ENCODE measurements at regions not wholly inside any gene's neighbourhood (a gene's known extent, or its start where the extent isn't known, plus 50 kb on each side); places are given as distances from the start of the nearest gene placed in this dataset.
A peak's percentile ranks its signal among the peaks of the same experiment; 100 is the strongest.

DNA sequence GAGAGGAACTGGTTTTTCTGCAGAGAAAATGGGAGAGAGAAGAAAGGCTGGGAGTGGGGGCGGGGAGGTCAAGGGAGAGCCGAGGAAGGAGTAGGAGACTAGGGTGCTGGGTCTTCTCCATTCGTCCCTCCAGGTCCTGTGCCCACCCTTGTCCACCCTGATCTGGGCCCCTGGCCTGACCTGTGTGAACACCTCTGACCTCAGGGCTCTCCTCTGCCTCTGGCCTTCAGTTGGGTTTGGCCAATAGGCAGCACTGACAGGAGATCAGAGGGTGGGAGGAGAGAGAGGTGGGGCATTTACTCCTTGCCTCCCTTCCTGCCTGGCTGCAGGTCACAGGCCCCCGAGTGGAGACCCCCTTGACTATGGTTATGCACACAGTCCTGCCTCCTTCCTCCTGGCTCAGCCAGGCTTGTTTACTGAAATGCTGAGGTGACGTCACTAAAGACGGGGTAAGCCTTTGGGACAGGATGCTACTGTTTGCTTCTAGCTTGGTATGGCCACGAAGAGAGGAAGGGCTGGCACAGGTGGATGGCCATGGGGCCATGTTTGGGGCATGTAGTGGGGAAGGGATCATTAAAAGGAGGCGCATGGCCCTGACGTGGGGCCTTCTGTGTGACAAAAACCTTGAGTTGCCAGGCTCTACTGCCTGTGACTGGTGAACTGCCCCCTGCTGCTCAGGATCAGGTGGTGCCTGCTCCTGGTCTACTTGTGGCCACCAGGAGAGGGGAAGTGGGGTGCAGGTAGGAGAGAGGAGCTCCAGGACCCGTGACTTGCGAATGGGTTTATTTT lies 248.7 kb upstream of the CSF3R start:
- Histone ChIP-seq H3K27ac (ENCODE audit: low read length) (no peak overlapping the region), H3K4me1 (ENCODE audit: low read length) (no peaks in the 10 kb centered on the region)
- TF ChIP-seq, protein P1, sequence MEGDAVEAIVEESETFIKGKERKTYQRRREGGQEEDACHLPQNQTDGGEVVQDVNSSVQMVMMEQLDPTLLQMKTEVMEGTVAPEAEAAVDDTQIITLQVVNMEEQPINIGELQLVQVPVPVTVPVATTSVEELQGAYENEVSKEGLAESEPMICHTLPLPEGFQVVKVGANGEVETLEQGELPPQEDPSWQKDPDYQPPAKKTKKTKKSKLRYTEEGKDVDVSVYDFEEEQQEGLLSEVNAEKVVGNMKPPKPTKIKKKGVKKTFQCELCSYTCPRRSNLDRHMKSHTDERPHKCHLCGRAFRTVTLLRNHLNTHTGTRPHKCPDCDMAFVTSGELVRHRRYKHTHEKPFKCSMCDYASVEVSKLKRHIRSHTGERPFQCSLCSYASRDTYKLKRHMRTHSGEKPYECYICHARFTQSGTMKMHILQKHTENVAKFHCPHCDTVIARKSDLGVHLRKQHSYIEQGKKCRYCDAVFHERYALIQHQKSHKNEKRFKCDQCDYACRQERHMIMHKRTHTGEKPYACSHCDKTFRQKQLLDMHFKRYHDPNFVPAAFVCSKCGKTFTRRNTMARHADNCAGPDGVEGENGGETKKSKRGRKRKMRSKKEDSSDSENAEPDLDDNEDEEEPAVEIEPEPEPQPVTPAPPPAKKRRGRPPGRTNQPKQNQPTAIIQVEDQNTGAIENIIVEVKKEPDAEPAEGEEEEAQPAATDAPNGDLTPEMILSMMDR (IDR thresholded peaks at IDR 0.05; ENCODE audit: low read length) = peak; percentile 14; the same call in 1 of the 2 replicates
- no peak for TF ChIP-seq EZH2 (optimal IDR thresholded peaks at IDR 0.05; ENCODE audit: low read depth, low read length)

DNA sequence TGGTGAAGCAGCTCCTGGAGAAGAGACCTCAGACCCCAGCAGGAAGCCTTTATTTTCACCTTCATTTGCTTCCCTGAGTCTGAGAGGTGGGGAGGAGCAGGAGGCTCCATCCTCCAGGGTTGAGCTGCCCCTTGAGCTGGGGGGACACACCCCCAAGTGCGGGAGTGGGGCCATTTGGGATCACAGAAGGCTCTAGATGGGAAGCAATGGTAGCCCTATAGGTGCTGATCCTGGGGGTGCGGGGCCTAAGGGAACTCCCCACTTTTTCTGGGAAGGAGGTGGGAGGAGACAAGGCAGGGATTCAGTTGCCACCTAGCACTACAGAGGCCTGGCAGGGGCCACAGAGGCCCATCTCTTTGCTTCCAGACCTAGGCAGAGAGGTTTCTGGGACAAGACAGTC lies 247.9 kb upstream of the CSF3R start:
- H3K4me1 ChIP-seq (ENCODE audit: low read length) = no peaks in the 10 kb centered on the region
- H3K79me2 ChIP-seq (ENCODE audit: low read length) = no peaks in the 10 kb centered on the region
- no peak overlapping the region for H3K27ac ChIP-seq (ENCODE audit: low read length)
- H3K9me2 ChIP-seq (replicated peaks; ENCODE audit: insufficient read depth, low read length) = no peaks in the 10 kb centered on the region
- H3K27me3 ChIP-seq (replicated peaks; ENCODE audit: insufficient read depth, low read length) = peaks cover 69% of the 10 kb centered on the region
- no peaks in the 10 kb centered on the region for H4K20me1 ChIP-seq (ENCODE audit: insufficient read depth, low read length)
- no peak overlapping the region for H3K4me3 ChIP-seq (ENCODE audit: low read length)
- no peak for TF ChIP-seq EZH2 (optimal IDR thresholded peaks at IDR 0.05; ENCODE audit: low read depth, low read length)
- no peak for TF ChIP-seq EZH2phosphoT487 (IDR thresholded peaks at IDR 0.05; ENCODE audit: low read length)
- TF ChIP-seq, protein P1 (IDR thresholded peaks at IDR 0.05; ENCODE audit: low read length) = no peak
- H3F3A ChIP-seq (ENCODE audit: insufficient read depth, low read length) = no peaks in the 10 kb centered on the region
- no peak overlapping the region for H3K4me2 ChIP-seq (ENCODE audit: low read depth, low read length)
- H2AFZ ChIP-seq (ENCODE audit: low read length) = no peak overlapping the region
- H3K9me3 ChIP-seq (replicated peaks; ENCODE audit: insufficient read depth, low read length) = no peaks in the 10 kb centered on the region
- no peak overlapping the region for H3K9ac ChIP-seq (ENCODE audit: low read length)
- DNase-seq = no peak
- no peaks in the 10 kb centered on the region for H3K36me3 ChIP-seq (replicated peaks; ENCODE audit: insufficient read depth, low read length)

More for the DNA sequence above, 248.7 kb upstream of the CSF3R start:
- no peak overlapping the region for H3K9ac ChIP-seq (ENCODE audit: low read length)
- H3K27me3 ChIP-seq (replicated peaks; ENCODE audit: insufficient read depth, low read length) = peaks cover 68% of the 10 kb centered on the region
- no peaks in the 10 kb centered on the region for H3K9me3 ChIP-seq (replicated peaks; ENCODE audit: insufficient read depth, low read length)
- DNase-seq = no peak
- H3K9me2 ChIP-seq (replicated peaks; ENCODE audit: insufficient read depth, low read length) = no peaks in the 10 kb centered on the region
- no peak overlapping the region for H2AFZ ChIP-seq (ENCODE audit: low read length)
- no peaks in the 10 kb centered on the region for H3F3A ChIP-seq (ENCODE audit: insufficient read depth, low read length)
- H3K36me3 ChIP-seq (replicated peaks; ENCODE audit: insufficient read depth, low read length) = no peaks in the 10 kb centered on the region
- no peak overlapping the region for H3K4me3 ChIP-seq (ENCODE audit: low read length)
- no peak overlapping the region for H3K4me2 ChIP-seq (ENCODE audit: low read depth, low read length)
- H3K79me2 ChIP-seq (ENCODE audit: low read length) = no peaks in the 10 kb centered on the region
- H4K20me1 ChIP-seq (ENCODE audit: insufficient read depth, low read length) = no peaks in the 10 kb centered on the region

DNA sequence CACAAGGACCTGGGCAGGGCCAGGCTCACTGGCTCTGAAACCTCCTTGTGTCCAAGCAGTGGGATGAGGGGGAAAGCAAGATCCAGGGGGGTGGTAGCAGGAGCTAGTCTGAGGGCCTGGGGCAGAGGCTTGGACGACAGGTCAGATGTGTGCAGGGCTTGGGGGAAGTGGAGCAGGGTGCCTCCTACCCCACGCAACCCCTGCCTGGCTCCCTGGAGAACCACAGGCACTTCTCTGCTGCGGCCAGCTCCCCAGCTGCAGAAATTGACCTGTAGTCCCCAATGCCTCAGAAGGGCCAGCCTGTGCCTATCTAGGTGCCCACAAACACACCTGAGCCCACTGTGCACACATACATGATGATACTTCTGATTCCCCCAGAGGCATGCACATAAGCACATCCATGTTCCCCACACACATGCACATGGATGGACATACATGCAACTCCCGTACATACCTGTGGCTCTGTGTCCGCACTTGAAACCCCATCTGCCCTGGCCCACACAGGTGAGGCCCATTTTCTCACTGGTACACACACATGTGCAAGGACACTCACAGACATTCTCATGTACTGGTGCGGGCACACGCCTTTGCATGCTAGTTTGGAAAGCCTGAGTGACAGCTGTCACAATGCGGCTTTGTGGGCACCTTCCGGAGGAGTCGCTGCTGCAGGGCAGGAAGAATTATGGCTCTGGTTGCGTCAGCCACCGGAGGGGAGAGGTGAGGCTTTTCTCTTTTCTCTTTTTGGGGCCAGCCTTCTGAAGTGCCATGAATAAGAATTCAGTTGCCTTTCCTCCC lies 247.2 kb upstream of the CSF3R start:
- Histone ChIP-seq H4K20me1 (ENCODE audit: insufficient read depth, low read length) (no peaks in the 10 kb centered on the region), H3K79me2 (ENCODE audit: low read length) (no peaks in the 10 kb centered on the region), H3K27me3 (replicated peaks; ENCODE audit: insufficient read depth, low read length) (peaks cover 69% of the 10 kb centered on the region), H3K27ac (ENCODE audit: low read length) (no peak overlapping the region), H2AFZ (ENCODE audit: low read length) (no peak overlapping the region), H3K9ac (ENCODE audit: low read length) (no peak overlapping the region), H3F3A (ENCODE audit: insufficient read depth, low read length) (no peaks in the 10 kb centered on the region), H3K4me2 (ENCODE audit: low read depth, low read length) (no peak overlapping the region), H3K4me1 (ENCODE audit: low read length) (no peaks in the 10 kb centered on the region), H3K9me3 (replicated peaks; ENCODE audit: insufficient read depth, low read length) (no peaks in the 10 kb centered on the region), H3K36me3 (replicated peaks; ENCODE audit: insufficient read depth, low read length) (no peaks in the 10 kb centered on the region), H3K9me2 (replicated peaks; ENCODE audit: insufficient read depth, low read length) (no peaks in the 10 kb centered on the region), H3K4me3 (ENCODE audit: low read length) (no peak overlapping the region)
- DNase-seq = no peak
- TF ChIP-seq, protein P1 (IDR thresholded peaks at IDR 0.05; ENCODE audit: low read length) = no peak
- TF ChIP-seq EZH2 (optimal IDR thresholded peaks at IDR 0.05; ENCODE audit: low read depth, low read length) = no peak
- no peak for TF ChIP-seq EZH2phosphoT487 (IDR thresholded peaks at IDR 0.05; ENCODE audit: low read length)
